HL-60 (cell line): ENCODE measurements at regions not wholly inside any gene's neighbourhood (a gene's known extent, or its start where the extent isn't known, plus 50 kb on each side); places are given as distances from the start of the nearest gene placed in this dataset.

Experiments used
- DNase-seq, 2 experiments: peaks; one replicate each; pipeline ENCODE4 v3.0.0-alpha.2; 2010 to 2020; ENCODE audit warnings: low read depth in 1 of 2, low spot score in 1 of 2
- H3K27ac ChIP-seq: fragments of 250-450 bp; sonication (Bioruptor Pico); replicated peaks from 2 replicates; pipeline ENCODE4 v1.5.1; 2020; ENCODE audit warnings: mild to moderate bottlenecking, moderate library complexity
- H3K27me3 ChIP-seq: fragments of 250-450 bp; sonication (Bioruptor Pico); 2 replicates; pipeline ENCODE4 v1.5.1; 2021; ENCODE audit warnings: mild to moderate bottlenecking, moderate library complexity; ENCODE audit not compliant: insufficient read depth, poor library complexity, severe bottlenecking
- H3K4me3 ChIP-seq: replicated peaks from 2 replicates; pipeline ENCODE4 v1.5.1; 2011; ENCODE audit warnings: mild to moderate bottlenecking, control low read depth, low read length; ENCODE audit not compliant: insufficient read depth
- CTCF ChIP-seq: IDR thresholded peaks from one replicate; pipeline ENCODE4 v1.5.1; 2011; ENCODE audit warnings: low read length, control low read depth, inconsistent platforms; ENCODE audit not compliant: insufficient read depth
- GABPA ChIP-seq: IDR thresholded peaks from 2 replicates; pipeline ENCODE4 v1.6.1; 2012; ENCODE audit warnings: low read depth
- POLR2AphosphoS5 ChIP-seq: IDR thresholded peaks from 2 replicates; pipeline ENCODE4 v1.6.1; 2012; ENCODE audit warnings: low read depth
- REST ChIP-seq: IDR thresholded peaks from 2 replicates; pipeline ENCODE4 v1.6.1; 2012; ENCODE audit warnings: low read depth; ENCODE audit not compliant: insufficient replicate concordance
- SPI1 ChIP-seq: IDR thresholded peaks from 2 replicates; pipeline ENCODE4 v1.6.1; 2012; ENCODE audit warnings: low read depth, mild to moderate bottlenecking, borderline replicate concordance

GRCh38 chr22:27350306-27350705 is 451.2 kb downstream of the MN1 start:
- Histone ChIP-seq H3K4me3 (no peak overlapping the region), H3K27ac (no peak overlapping the region), H3K27me3 (no peaks in the 10 kb centered on the region)
- no peak for DNase-seq
- TF ChIP-seq REST (no peak), SPI1 (no peak), GABPA (no peak), CTCF (no peak), POLR2AphosphoS5 (no peak)

GRCh38 chr22:27352426-27352825 is 449.1 kb downstream of the MN1 start:
- DNase-seq: no peak
- no peak overlapping the region for H3K27ac ChIP-seq
- H3K27me3 ChIP-seq: no peaks in the 10 kb centered on the region
- H3K4me3 ChIP-seq: no peak overlapping the region
- no peak for TF ChIP-seq SPI1
- no peak for TF ChIP-seq GABPA
- TF ChIP-seq CTCF: no peak
- no peak for TF ChIP-seq REST
- TF ChIP-seq POLR2AphosphoS5: no peak

GRCh38 chr22:27358096-27358870 is 443.3 kb downstream of the MN1 start:
- H3K4me3 ChIP-seq: no peak overlapping the region
- TF ChIP-seq POLR2AphosphoS5 (no peak), GABPA (no peak), SPI1 (no peak), CTCF (no peak), REST (no peak)
- DNase-seq: no peak

More at GRCh38 chr22:27358096-27358870, 443.3 kb downstream of the MN1 start:
- no peak overlapping the region for H3K27ac ChIP-seq
- no peaks in the 10 kb centered on the region for H3K27me3 ChIP-seq
